Endothelial cell of umbilical vein (primary cell): ENCODE measurements at regions not wholly inside any gene's neighbourhood (a gene's known extent, or its start where the extent isn't known, plus 50 kb on each side); places are given as distances from the start of the nearest gene placed in this dataset.

Experiments
- BruUV-seq: library from RNA; stranded (reverse); fragments of 400-500 nt; replicated peaks from 2 replicates; lab custom pipeline; 2021; lab: Mats Ljungman, UMichigan
- CTCF ChIA-PET: fragments of 300-600, 350-600 bp; sonication (Branson Sonifier 250); formaldehyde crosslinking; loops from one replicate; lab custom pipeline; 2021; ENCODE audit warnings: antibody characterized with exemption, inconsistent platforms; lab: Charles Lee
- POLR2A ChIA-PET: fragments of 300-600, 350-600 bp; sonication (Branson Sonifier 250); formaldehyde crosslinking; loops from one replicate; lab custom pipeline; 2021; ENCODE audit warnings: antibody characterized with exemption, inconsistent platforms; lab: Charles Lee
- DNase-seq: peaks from one replicate; pipeline ENCODE4 v3.0.0-alpha.2; 2011; ENCODE audit warnings: low read depth, low spot score
- FAIRE-seq: peaks from 2 replicates; lab custom pipeline; 2011; peaks lifted over from hg19 to GRCh38; lab: Jason Lieb, UNC
- H2AFZ ChIP-seq: 2 replicates; pipeline ENCODE4 v1.6.0; 2012; ENCODE audit warnings: low read depth, low read length, control low read depth, inconsistent platforms
- H3K27ac ChIP-seq: 2 replicates; pipeline ENCODE4 v1.5.1; 2011; ENCODE audit warnings: low read depth, mild to moderate bottlenecking, control low read depth, low read length, moderate library complexity; ENCODE audit not compliant: insufficient read depth
- H3K27me3 ChIP-seq, 2 experiments: 2 replicates each; pipeline versions ENCODE4 v1.6.0 to v1.6.1; 2011; ENCODE audit warnings: low read length in 2 of 2, mixed read lengths in 1 of 2; ENCODE audit not compliant: control insufficient read depth in 2 of 2, insufficient read depth in 2 of 2
- H3K36me3 ChIP-seq, 2 experiments: 2 replicates in 1 of 2; 3 replicates in 1 of 2; pipeline ENCODE4 v1.5.1; 2011; ENCODE audit warnings: low read length in 2 of 2, mild to moderate bottlenecking in 1 of 2, moderate library complexity in 1 of 2; ENCODE audit not compliant: control insufficient read depth in 2 of 2, insufficient read depth in 2 of 2; ENCODE audit errors: extremely low read depth in 1 of 2
- H3K4me1 ChIP-seq: 3 replicates; pipeline ENCODE4 v1.5.1; 2011; ENCODE audit warnings: mild to moderate bottlenecking, low read length; ENCODE audit not compliant: control insufficient read depth, insufficient read depth; ENCODE audit errors: extremely low read depth
- H3K4me2 ChIP-seq: 2 replicates; pipeline ENCODE4 v1.6.1; 2011; ENCODE audit warnings: low read length, control low read depth, mixed read lengths; ENCODE audit not compliant: insufficient read depth
- H3K4me3 ChIP-seq, 3 experiments: fragments of 200-600 bp in 1 of 3; sonication (generic), shearing (Covaris generic) in 1 of 3; replicated peaks in 1 of 3; 2 replicates each; pipeline ENCODE4 v1.5.1; 2011 to 2016; ENCODE audit warnings: control low read depth in 3 of 3, low read length in 3 of 3, mild to moderate bottlenecking in 2 of 3, inconsistent platforms in 1 of 3, low read depth in 1 of 3, moderate library complexity in 1 of 3; ENCODE audit not compliant: insufficient read depth in 1 of 3
- H3K79me2 ChIP-seq: 2 replicates; pipeline ENCODE4 v1.6.0; 2012; ENCODE audit warnings: low read length, inconsistent platforms; ENCODE audit not compliant: control insufficient read depth, insufficient read depth
- H3K9ac ChIP-seq: replicated peaks from 2 replicates; pipeline ENCODE3; 2011; ENCODE audit warnings: low read length, control low read depth; ENCODE audit not compliant: insufficient read depth; ENCODE audit errors: extremely low read depth
- H3K9me1 ChIP-seq: replicated peaks from 3 replicates; pipeline ENCODE4 v1.6.0; 2011; ENCODE audit warnings: mild to moderate bottlenecking, low read length; ENCODE audit not compliant: control insufficient read depth, insufficient read depth; ENCODE audit errors: extremely low read depth
- H3K9me3 ChIP-seq: replicated peaks from 2 replicates; pipeline ENCODE4 v1.5.1; 2012; ENCODE audit warnings: low read length, inconsistent platforms; ENCODE audit not compliant: control insufficient read depth, insufficient read depth
- H4K20me1 ChIP-seq: replicated peaks from 2 replicates; pipeline ENCODE3; 2011; ENCODE audit warnings: mild to moderate bottlenecking, low read length; ENCODE audit not compliant: control insufficient read depth, insufficient read depth; ENCODE audit errors: extremely low read depth
- EZH2 ChIP-seq: IDR thresholded peaks from 2 replicates; pipeline ENCODE4 v1.6.1; 2012; ENCODE audit warnings: borderline replicate concordance, low read depth, mild to moderate bottlenecking, moderate library complexity, low read length, inconsistent platforms; ENCODE audit not compliant: severe bottlenecking
- FOS ChIP-seq: IDR thresholded peaks from 2 replicates; pipeline ENCODE4 v1.6.1; 2011; ENCODE audit warnings: mild to moderate bottlenecking, low read length, moderate library complexity, borderline replicate concordance; ENCODE audit not compliant: insufficient read depth
- GATA2 ChIP-seq: IDR thresholded peaks from 2 replicates; pipeline ENCODE4 v1.7.0; 2011; ENCODE audit warnings: low read depth, mild to moderate bottlenecking, moderate library complexity, mixed read lengths, low read length; ENCODE audit not compliant: insufficient read length, insufficient read depth
- JUN ChIP-seq: IDR thresholded peaks from 2 replicates; pipeline ENCODE4 v1.6.1; 2011; ENCODE audit warnings: borderline replicate concordance, low read depth; ENCODE audit not compliant: insufficient read length, insufficient read depth
- MAX ChIP-seq: IDR thresholded peaks from 2 replicates; pipeline ENCODE4 v1.6.1; 2011; ENCODE audit not compliant: insufficient read depth, insufficient read length
- MYC ChIP-seq: IDR thresholded peaks from one replicate; pipeline ENCODE4 v1.6.1; 2011; ENCODE audit warnings: mild to moderate bottlenecking, low read depth, low read length
- POLR2A ChIP-seq: IDR thresholded peaks from 2 replicates; pipeline ENCODE4 v1.6.1; 2012; ENCODE audit warnings: low read depth, mild to moderate bottlenecking, control low read depth, low read length
- POLR2AphosphoS5 ChIP-seq: IDR thresholded peaks from 2 replicates; pipeline ENCODE4 v1.6.1; 2012; ENCODE audit warnings: low read depth, mild to moderate bottlenecking, control low read depth, low read length, moderate library complexity; ENCODE audit not compliant: insufficient read depth
- dilution Hi-C: fragments of 300-500 bp; cut with MboI; formaldehyde crosslinking; loops from one replicate; pipeline ENCODE4 v1.15.0; 2019; ENCODE audit warnings: low sequenced_read_pairs; ENCODE audit not compliant: extremely low pct_ligation_motif_present
- intact Hi-C: fragments of 100-400 bp; cut with micrococcal nuclease; formaldehyde crosslinking; loops from one replicate; pipeline ENCODE4 v1.10.0; 2022
- TF ChIP-seq, protein P1 (sequence below), 2 donors: IDR thresholded peaks; 1 replicate in 1 of 2; 2 replicates in 1 of 2; pipeline ENCODE4 v1.5.1; 2011; ENCODE audit warnings: low read length in 2 of 2, mild to moderate bottlenecking in 2 of 2, moderate library complexity in 2 of 2, control low read depth in 1 of 2, inconsistent platforms in 1 of 2, low read depth in 1 of 2; ENCODE audit not compliant: insufficient read depth in 1 of 2; ENCODE audit errors: extremely low read depth in 1 of 2

DNA sequence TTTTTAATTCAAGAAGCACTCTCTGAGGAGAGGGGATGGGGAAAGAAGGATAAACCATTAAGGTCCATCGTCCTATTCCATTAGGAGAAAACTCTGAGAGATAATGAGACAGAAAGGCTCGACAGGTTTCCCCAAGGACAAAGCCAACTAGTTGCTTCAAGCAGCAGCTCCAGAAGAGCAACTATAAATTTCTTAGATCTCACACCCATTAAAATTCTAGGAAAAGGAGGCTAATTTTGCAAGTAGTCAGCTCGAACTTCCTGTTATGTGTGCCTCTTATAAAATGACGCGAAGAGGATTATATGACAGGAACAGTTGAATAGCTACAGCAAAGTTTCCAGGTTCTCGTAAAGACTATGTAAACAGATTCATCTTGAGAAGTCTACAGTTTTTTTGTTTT is 52.0 kb upstream of the ST8SIA6 start:
- no peak overlapping the region for H2AFZ ChIP-seq
- DNase-seq: no peak
- no peaks in the 10 kb centered on the region for H3K36me3 ChIP-seq
- H4K20me1 ChIP-seq: no peaks in the 10 kb centered on the region
- ChIA-PET CTCF (interaction anchor here (0.9 kb wide), 1 partner anchor 33 kb away, joined by 3 read pairs; no protein-coding TSS in a partner anchor), POLR2A (interaction anchor here (0.6 kb wide), 1 partner anchor 11 kb away, joined by 5 read pairs; no protein-coding TSS in a partner anchor)
- intact Hi-C loops: no loop called here
- FAIRE-seq: no peak
- dilution Hi-C loops: no loop called here
- H3K4me2 ChIP-seq: no peak overlapping the region
- H3K9ac ChIP-seq: no peak overlapping the region
- H3K79me2 ChIP-seq: no peaks in the 10 kb centered on the region
- no TSS peak for BruUV-seq
- TF ChIP-seq MYC (no peak), POLR2A (no peak), MAX (no peak), EZH2 (no peak)
- H3K27ac ChIP-seq: no peak overlapping the region
- no peak overlapping the region for H3K4me3 ChIP-seq
- no peaks in the 10 kb centered on the region for H3K9me3 ChIP-seq
- peaks cover 28% of the 10 kb centered on the region for H3K4me1 ChIP-seq
- no peaks in the 10 kb centered on the region for H3K9me1 ChIP-seq
- H3K27me3 ChIP-seq: no peaks in the 10 kb centered on the region

DNA sequence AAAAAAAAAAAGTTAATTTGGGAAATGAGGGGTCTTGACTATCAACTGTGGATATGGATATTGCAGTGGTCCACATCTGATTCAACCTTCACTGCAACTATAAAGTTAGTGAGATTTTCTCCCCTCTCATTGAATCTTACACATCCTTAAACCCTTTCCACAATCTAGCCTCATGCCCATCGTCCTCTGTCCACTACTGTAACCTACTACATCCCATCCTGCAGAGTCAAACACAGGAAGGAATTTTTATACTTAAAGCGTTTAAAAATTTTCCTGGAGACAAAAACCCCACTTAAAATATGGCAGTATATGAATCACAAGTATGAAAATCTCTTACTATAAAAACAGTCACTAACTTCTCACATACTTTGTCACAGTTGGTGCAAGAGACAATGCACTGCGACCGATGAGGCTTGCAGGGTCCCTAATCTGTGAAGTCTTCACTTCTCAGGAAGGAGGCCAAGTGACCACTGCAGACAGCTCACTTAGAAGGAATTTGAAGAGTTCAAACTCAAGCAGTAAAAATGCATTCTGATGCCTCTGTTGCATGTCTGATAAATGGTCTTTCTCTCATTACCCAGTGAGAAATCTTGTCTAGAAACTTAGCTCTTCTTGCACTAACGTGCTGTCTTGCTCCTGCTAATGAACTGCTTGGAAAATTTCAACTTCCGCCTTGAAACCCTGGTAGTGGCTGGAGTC is 50.3 kb upstream of the ST8SIA6 start:
- BruUV-seq: no TSS peak
- H4K20me1 ChIP-seq: no peaks in the 10 kb centered on the region
- H3K9me3 ChIP-seq: no peaks in the 10 kb centered on the region
- no peak overlapping the region for H3K27ac ChIP-seq
- H3K27me3 ChIP-seq: no peaks in the 10 kb centered on the region
- dilution Hi-C loops (no loop called here), intact Hi-C loops (no loop called here)
- TF ChIP-seq GATA2: no peak
- TF ChIP-seq POLR2A: no peak
- TF ChIP-seq EZH2: no peak
- no peak for TF ChIP-seq JUN
- TF ChIP-seq, protein P1, sequence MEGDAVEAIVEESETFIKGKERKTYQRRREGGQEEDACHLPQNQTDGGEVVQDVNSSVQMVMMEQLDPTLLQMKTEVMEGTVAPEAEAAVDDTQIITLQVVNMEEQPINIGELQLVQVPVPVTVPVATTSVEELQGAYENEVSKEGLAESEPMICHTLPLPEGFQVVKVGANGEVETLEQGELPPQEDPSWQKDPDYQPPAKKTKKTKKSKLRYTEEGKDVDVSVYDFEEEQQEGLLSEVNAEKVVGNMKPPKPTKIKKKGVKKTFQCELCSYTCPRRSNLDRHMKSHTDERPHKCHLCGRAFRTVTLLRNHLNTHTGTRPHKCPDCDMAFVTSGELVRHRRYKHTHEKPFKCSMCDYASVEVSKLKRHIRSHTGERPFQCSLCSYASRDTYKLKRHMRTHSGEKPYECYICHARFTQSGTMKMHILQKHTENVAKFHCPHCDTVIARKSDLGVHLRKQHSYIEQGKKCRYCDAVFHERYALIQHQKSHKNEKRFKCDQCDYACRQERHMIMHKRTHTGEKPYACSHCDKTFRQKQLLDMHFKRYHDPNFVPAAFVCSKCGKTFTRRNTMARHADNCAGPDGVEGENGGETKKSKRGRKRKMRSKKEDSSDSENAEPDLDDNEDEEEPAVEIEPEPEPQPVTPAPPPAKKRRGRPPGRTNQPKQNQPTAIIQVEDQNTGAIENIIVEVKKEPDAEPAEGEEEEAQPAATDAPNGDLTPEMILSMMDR (IDR thresholded peaks at IDR 0.05; ENCODE audit: extremely low read depth in 1 of 2, insufficient read depth in 1 of 2, low read depth in 1 of 2, low read length in 2 of 2): no peak
- TF ChIP-seq MAX: no peak
- no peak for TF ChIP-seq POLR2AphosphoS5
- TF ChIP-seq FOS: no peak
- TF ChIP-seq MYC: no peak
- POLR2A ChIA-PET: no interaction called here
- no peak overlapping the region for H3K4me2 ChIP-seq
- H3K4me1 ChIP-seq: peaks cover 11% of the 10 kb centered on the region
- FAIRE-seq (no peak), DNase-seq (no peak)
- no peak overlapping the region for H3K9ac ChIP-seq
- CTCF ChIA-PET: interaction anchor here (2.0 kb wide), 1 partner anchor 9 kb away, joined by 8 read pairs; no protein-coding TSS in a partner anchor
- no peaks in the 10 kb centered on the region for H3K79me2 ChIP-seq
- no peaks in the 10 kb centered on the region for H3K9me1 ChIP-seq
- peak overlapping the region; percentile 64 for H2AFZ ChIP-seq
- no peak overlapping the region for H3K4me3 ChIP-seq
- H3K36me3 ChIP-seq: no peaks in the 10 kb centered on the region
